ENCODE measurements at regions not wholly inside any gene's neighbourhood (a gene's known extent, or its start where the extent isn't known, plus 50 kb on each side); places are given as distances from the start of the nearest gene placed in this dataset.
A peak's percentile ranks its signal among the peaks of the same experiment; 100 is the strongest.

DNA sequence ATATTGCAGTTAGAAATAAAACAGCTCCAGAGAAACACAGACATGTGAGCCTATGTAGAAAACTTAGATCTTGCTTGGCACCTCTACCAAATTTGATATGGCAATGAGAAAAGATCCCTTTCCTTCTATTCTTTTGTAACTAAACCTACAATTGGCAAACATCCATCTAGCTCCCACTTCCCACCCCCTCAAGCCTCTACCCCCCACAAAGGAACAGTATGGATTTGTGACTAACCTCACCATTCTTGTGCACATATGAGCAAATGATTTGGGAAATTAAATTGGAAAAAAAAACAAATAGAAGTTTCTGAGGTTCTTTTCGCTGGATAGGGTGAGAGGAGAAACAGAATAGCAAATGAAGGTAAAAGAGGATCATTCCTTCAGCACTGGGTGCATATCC is 85.8 kb upstream of the TIAM2 start:
- DNase-seq (ENCODE audit: low read depth in 2 of 2) = no peak
- H3K79me2 ChIP-seq (ENCODE audit: control insufficient read depth, insufficient read depth, low read length) = no peaks in the 10 kb centered on the region
- no peaks in the 10 kb centered on the region for H3K4me1 ChIP-seq (ENCODE audit: control insufficient read depth, extremely low read depth, insufficient read depth, low read length)
- H4K20me1 ChIP-seq (ENCODE audit: control insufficient read depth, extremely low read depth, insufficient read depth, low read length) = no peaks in the 10 kb centered on the region
- no peak overlapping the region for H3K27ac ChIP-seq (ENCODE audit: insufficient read depth, low read length)
- H3K9ac ChIP-seq (ENCODE audit: insufficient read depth, low read length) = no peak overlapping the region
- no peaks in the 10 kb centered on the region for H3K36me3 ChIP-seq (ENCODE audit: control insufficient read depth, insufficient read depth, low read length)
- H3K4me3 ChIP-seq (replicated peaks in 1 of 4; ENCODE audit: control extremely low read depth in 1 of 4, insufficient read depth in 1 of 4, low read depth in 3 of 4, low read length in 4 of 4) = no peak overlapping the region
- H3K4me2 ChIP-seq (ENCODE audit: extremely low read depth, insufficient read depth, low read length) = no peak overlapping the region
- no peak overlapping the region for H2AFZ ChIP-seq (ENCODE audit: low read length)
- TF ChIP-seq, protein P1, sequence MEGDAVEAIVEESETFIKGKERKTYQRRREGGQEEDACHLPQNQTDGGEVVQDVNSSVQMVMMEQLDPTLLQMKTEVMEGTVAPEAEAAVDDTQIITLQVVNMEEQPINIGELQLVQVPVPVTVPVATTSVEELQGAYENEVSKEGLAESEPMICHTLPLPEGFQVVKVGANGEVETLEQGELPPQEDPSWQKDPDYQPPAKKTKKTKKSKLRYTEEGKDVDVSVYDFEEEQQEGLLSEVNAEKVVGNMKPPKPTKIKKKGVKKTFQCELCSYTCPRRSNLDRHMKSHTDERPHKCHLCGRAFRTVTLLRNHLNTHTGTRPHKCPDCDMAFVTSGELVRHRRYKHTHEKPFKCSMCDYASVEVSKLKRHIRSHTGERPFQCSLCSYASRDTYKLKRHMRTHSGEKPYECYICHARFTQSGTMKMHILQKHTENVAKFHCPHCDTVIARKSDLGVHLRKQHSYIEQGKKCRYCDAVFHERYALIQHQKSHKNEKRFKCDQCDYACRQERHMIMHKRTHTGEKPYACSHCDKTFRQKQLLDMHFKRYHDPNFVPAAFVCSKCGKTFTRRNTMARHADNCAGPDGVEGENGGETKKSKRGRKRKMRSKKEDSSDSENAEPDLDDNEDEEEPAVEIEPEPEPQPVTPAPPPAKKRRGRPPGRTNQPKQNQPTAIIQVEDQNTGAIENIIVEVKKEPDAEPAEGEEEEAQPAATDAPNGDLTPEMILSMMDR (conservative IDR thresholded peaks at IDR 0.05 in 1 of 2, IDR thresholded peaks at IDR 0.05 in 1 of 2; ENCODE audit: low read depth in 1 of 2, low read length in 2 of 2) = no peak
- no peak for TF ChIP-seq EZH2 (IDR thresholded peaks at IDR 0.05; ENCODE audit: low read length, missing control alignments)
- no peaks in the 10 kb centered on the region for H3K27me3 ChIP-seq (ENCODE audit: control insufficient read depth, insufficient read depth, low read length)
- no peaks in the 10 kb centered on the region for H3K9me3 ChIP-seq (ENCODE audit: control insufficient read depth, insufficient read depth, low read depth, low read length)

GRCh38 chr6:154909821-154910220 is 85.3 kb upstream of the TIAM2 start:
- no peak overlapping the region for H3K27ac ChIP-seq (ENCODE audit: insufficient read depth, low read length)
- no peaks in the 10 kb centered on the region for H4K20me1 ChIP-seq (ENCODE audit: control insufficient read depth, extremely low read depth, insufficient read depth, low read length)
- no peak overlapping the region for H3K9ac ChIP-seq (ENCODE audit: insufficient read depth, low read length)
- DNase-seq (ENCODE audit: low read depth in 2 of 2) = peak; percentile 27 to 66
- H3K4me1 ChIP-seq (ENCODE audit: control insufficient read depth, extremely low read depth, insufficient read depth, low read length) = no peaks in the 10 kb centered on the region
- no peaks in the 10 kb centered on the region for H3K27me3 ChIP-seq (ENCODE audit: control insufficient read depth, insufficient read depth, low read length)
- H3K36me3 ChIP-seq (ENCODE audit: control insufficient read depth, insufficient read depth, low read length) = no peaks in the 10 kb centered on the region
- no peak overlapping the region for H3K4me3 ChIP-seq (replicated peaks in 1 of 4; ENCODE audit: control extremely low read depth in 1 of 4, insufficient read depth in 1 of 4, low read depth in 3 of 4, low read length in 4 of 4)
- H3K4me2 ChIP-seq (ENCODE audit: extremely low read depth, insufficient read depth, low read length) = no peak overlapping the region
- H2AFZ ChIP-seq (ENCODE audit: low read length) = no peak overlapping the region
- no peak for TF ChIP-seq EZH2 (IDR thresholded peaks at IDR 0.05; ENCODE audit: low read length, missing control alignments)
- TF ChIP-seq, protein P1 (conservative IDR thresholded peaks at IDR 0.05 in 1 of 2, IDR thresholded peaks at IDR 0.05 in 1 of 2; ENCODE audit: low read depth in 1 of 2, low read length in 2 of 2) = no peak
- no peaks in the 10 kb centered on the region for H3K9me3 ChIP-seq (ENCODE audit: control insufficient read depth, insufficient read depth, low read depth, low read length)
- H3K79me2 ChIP-seq (ENCODE audit: control insufficient read depth, insufficient read depth, low read length) = no peaks in the 10 kb centered on the region

GRCh38 chr6:154914288-154914687 is 80.8 kb upstream of the TIAM2 start:
- no peaks in the 10 kb centered on the region for H3K9me3 ChIP-seq (ENCODE audit: control insufficient read depth, insufficient read depth, low read depth, low read length)
- H4K20me1 ChIP-seq (ENCODE audit: control insufficient read depth, extremely low read depth, insufficient read depth, low read length) = no peaks in the 10 kb centered on the region
- no peaks in the 10 kb centered on the region for H3K79me2 ChIP-seq (ENCODE audit: control insufficient read depth, insufficient read depth, low read length)
- H2AFZ ChIP-seq (ENCODE audit: low read length) = no peak overlapping the region
- H3K27ac ChIP-seq (ENCODE audit: insufficient read depth, low read length) = no peak overlapping the region
- H3K36me3 ChIP-seq (ENCODE audit: control insufficient read depth, insufficient read depth, low read length) = no peaks in the 10 kb centered on the region
- H3K4me1 ChIP-seq (ENCODE audit: control insufficient read depth, extremely low read depth, insufficient read depth, low read length) = no peaks in the 10 kb centered on the region
- H3K27me3 ChIP-seq (ENCODE audit: control insufficient read depth, insufficient read depth, low read length) = no peaks in the 10 kb centered on the region
- TF ChIP-seq, protein P1 (conservative IDR thresholded peaks at IDR 0.05 in 1 of 2, IDR thresholded peaks at IDR 0.05 in 1 of 2; ENCODE audit: low read depth in 1 of 2, low read length in 2 of 2) = no peak
- TF ChIP-seq EZH2 (IDR thresholded peaks at IDR 0.05; ENCODE audit: low read length, missing control alignments) = no peak
- H3K9ac ChIP-seq (ENCODE audit: insufficient read depth, low read length) = no peak overlapping the region
- no peak overlapping the region for H3K4me3 ChIP-seq (replicated peaks in 1 of 4; ENCODE audit: control extremely low read depth in 1 of 4, insufficient read depth in 1 of 4, low read depth in 3 of 4, low read length in 4 of 4)
- no peak overlapping the region for H3K4me2 ChIP-seq (ENCODE audit: extremely low read depth, insufficient read depth, low read length)
- DNase-seq (ENCODE audit: low read depth in 2 of 2) = peak in 1 of 2 donors; percentile 28

All from fibroblast of lung (primary cell).